ENCODE measurements at regions not wholly inside any gene's neighbourhood (a gene's known extent, or its start where the extent isn't known, plus 50 kb on each side); places are given as distances from the start of the nearest gene placed in this dataset.

- no peak for DNase-seq (ENCODE audit: low spot score)
- Histone ChIP-seq H3K4me3 (no peak overlapping the region), H3K27ac (no peak overlapping the region)
- TF ChIP-seq, protein P1, sequence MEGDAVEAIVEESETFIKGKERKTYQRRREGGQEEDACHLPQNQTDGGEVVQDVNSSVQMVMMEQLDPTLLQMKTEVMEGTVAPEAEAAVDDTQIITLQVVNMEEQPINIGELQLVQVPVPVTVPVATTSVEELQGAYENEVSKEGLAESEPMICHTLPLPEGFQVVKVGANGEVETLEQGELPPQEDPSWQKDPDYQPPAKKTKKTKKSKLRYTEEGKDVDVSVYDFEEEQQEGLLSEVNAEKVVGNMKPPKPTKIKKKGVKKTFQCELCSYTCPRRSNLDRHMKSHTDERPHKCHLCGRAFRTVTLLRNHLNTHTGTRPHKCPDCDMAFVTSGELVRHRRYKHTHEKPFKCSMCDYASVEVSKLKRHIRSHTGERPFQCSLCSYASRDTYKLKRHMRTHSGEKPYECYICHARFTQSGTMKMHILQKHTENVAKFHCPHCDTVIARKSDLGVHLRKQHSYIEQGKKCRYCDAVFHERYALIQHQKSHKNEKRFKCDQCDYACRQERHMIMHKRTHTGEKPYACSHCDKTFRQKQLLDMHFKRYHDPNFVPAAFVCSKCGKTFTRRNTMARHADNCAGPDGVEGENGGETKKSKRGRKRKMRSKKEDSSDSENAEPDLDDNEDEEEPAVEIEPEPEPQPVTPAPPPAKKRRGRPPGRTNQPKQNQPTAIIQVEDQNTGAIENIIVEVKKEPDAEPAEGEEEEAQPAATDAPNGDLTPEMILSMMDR (IDR thresholded peaks at IDR 0.05), result no peak
Measured at GRCh38 chr6:24043848-24044247, 82.2 kb upstream of the NRSN1 start.

DNA sequence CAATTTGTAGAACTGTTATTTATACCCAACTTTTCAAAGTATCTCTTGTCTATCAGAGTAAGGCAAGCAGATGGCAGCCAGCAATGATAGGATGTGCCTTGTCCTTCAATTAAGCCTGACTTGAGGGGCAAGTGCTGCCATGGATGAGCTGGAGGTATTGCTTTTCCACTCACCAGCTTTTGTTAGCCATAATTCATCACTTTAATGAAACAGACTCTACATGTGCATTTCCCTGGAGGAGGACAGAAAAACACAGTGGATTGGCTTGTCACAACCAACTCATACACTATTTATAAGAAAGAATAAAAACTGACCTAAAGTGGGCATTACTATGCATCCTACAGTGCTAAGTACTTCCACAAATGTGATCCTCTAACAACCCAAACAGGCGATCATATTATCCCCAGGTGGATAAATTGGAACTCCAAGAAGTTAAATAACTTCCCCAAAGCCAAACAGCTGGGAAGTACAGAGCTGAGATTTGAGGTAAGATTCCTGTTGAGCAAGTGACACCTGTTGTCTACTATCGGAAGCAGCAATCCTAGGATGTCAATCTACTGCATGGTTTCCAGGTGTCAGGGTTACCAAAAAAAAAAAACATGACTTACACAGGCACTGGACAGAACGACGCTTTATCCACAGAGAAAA is 73.9 kb upstream of the NRSN1 start:
- DNase-seq (ENCODE audit: low spot score), result no peak
- TF ChIP-seq, protein P1 (IDR thresholded peaks at IDR 0.05), result no peak
- H3K4me3 ChIP-seq, result no peak overlapping the region
- H3K27ac ChIP-seq, result no peak overlapping the region

DNA sequence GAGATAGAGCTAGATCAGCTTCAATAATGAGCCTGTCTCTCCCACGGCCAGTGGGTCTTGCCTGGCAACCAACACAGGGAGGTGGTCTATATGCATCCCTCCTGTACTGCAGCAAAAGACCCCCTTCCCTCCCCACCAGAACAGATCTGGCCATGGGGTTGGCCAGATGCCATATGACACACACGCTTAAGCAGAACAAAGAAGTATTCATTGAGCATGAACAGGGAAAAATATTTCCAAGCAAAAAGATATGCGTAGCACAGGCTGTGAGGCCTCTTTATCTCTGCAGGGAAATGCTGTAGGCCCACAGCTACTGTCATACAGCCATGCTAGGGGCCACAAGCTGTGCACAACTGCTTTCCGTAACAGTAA is 73.4 kb upstream of the NRSN1 start:
- H3K4me3 ChIP-seq, result no peak overlapping the region
- TF ChIP-seq, protein P1 (IDR thresholded peaks at IDR 0.05), result no peak
- no peak for DNase-seq (ENCODE audit: low spot score)
- no peak overlapping the region for H3K27ac ChIP-seq

- TF ChIP-seq, protein P1 (IDR thresholded peaks at IDR 0.05), result no peak
- DNase-seq (ENCODE audit: low spot score), result no peak
- H3K27ac ChIP-seq, result no peak overlapping the region
- H3K4me3 ChIP-seq, result no peak overlapping the region
Measured at GRCh38 chr6:24053057-24053456, 73.0 kb upstream of the NRSN1 start.

DNA sequence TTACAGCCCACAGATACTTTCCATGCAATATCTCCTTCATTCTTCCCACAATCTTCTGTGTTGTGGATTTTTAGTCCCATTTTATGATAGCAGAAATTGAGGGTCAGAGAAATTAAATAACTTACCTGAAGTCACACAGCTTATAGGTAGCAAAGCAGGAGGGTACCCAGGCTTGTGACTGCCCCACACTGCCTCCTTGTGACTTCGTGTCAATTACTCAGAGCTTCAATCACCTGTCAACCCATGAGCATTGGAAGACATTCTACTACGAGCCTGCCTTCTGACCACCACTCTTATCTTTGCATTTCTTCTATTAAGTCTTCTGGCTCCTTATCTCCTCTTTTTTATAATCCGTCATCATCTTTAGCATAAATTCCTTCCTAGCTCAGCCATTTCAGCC is 71.6 kb upstream of the NRSN1 start:
- Histone ChIP-seq H3K4me3 (no peak overlapping the region), H3K27ac (no peak overlapping the region)
- no peak for DNase-seq (ENCODE audit: low spot score)
- TF ChIP-seq, protein P1 (IDR thresholded peaks at IDR 0.05), result no peak

- Histone ChIP-seq H3K4me3 (no peak overlapping the region), H3K27ac (no peak overlapping the region)
- no peak for DNase-seq (ENCODE audit: low spot score)
- TF ChIP-seq, protein P1 (IDR thresholded peaks at IDR 0.05), result no peak
Measured at GRCh38 chr6:24056567-24056966, 69.4 kb upstream of the NRSN1 start.

- no peak for DNase-seq (ENCODE audit: low spot score)
- no peak overlapping the region for H3K4me3 ChIP-seq
- TF ChIP-seq, protein P1 (IDR thresholded peaks at IDR 0.05), result no peak
- H3K27ac ChIP-seq, result no peak overlapping the region
Measured at GRCh38 chr6:24057030-24057429, 69.0 kb upstream of the NRSN1 start.

Data from coronary artery (tissue), 2 donors.